LNCAP (cell line): ENCODE measurements at regions not wholly inside any gene's neighbourhood (a gene's known extent, or its start where the extent isn't known, plus 50 kb on each side); places are given as distances from the start of the nearest gene placed in this dataset.

Experiments used
- CTCF ChIP-seq: fragments of 450-650 bp; IDR thresholded peaks from 2 replicates; pipeline ENCODE4 v1.5.1; 2017; ENCODE audit warnings: mild to moderate bottlenecking

- no peak for TF ChIP-seq CTCF
Measured at GRCh38 chr6:93523365-93523764, 104.0 kb upstream of the EPHA7 start.

- no peak for TF ChIP-seq CTCF
Measured at GRCh38 chr6:93516441-93516840, 97.1 kb upstream of the EPHA7 start.

GRCh38 chr6:93515736-93516135 lies 96.4 kb upstream of the EPHA7 start:
- no peak for TF ChIP-seq CTCF

- TF ChIP-seq CTCF = no peak
Measured at GRCh38 chr6:93498713-93499112, 79.4 kb upstream of the EPHA7 start.

GRCh38 chr6:93496548-93496947 lies 77.2 kb upstream of the EPHA7 start:
- TF ChIP-seq CTCF = no peak

- no peak for TF ChIP-seq CTCF
Measured at GRCh38 chr6:93494057-93494456, 74.7 kb upstream of the EPHA7 start.

GRCh38 chr6:93474733-93475179 lies 55.4 kb upstream of the EPHA7 start:
- TF ChIP-seq CTCF = no peak

GRCh38 chr6:93471281-93471680 lies 51.9 kb upstream of the EPHA7 start:
- no peak for TF ChIP-seq CTCF
